Activated CD4-positive, alpha-beta T cell treated with anti-CD3 and anti-CD28 coated beads, Interleukin-2, amount 10 ng/mL, durations not matched to agents 24 days and 14 days (primary cell): ENCODE measurements at regions not wholly inside any gene's neighbourhood (a gene's known extent, or its start where the extent isn't known, plus 50 kb on each side); places are given as distances from the start of the nearest gene placed in this dataset.

ENCODE experiments used
- DNase-seq: peaks from one replicate; pipeline ENCODE4 v3.0.0; 2022
- H3K27ac Mint-ChIP-seq: one replicate; pipeline ENCODE4 v1.8.0; 2022; ENCODE audit warnings: mild to moderate bottlenecking, mixed read lengths
- H3K27me3 Mint-ChIP-seq: one replicate; pipeline ENCODE4 v1.8.0; 2022; ENCODE audit warnings: mixed read lengths
- H3K36me3 Mint-ChIP-seq: one replicate; pipeline ENCODE4 v1.8.0; 2022; ENCODE audit warnings: low read depth, mild to moderate bottlenecking, mixed read lengths
- H3K4me1 Mint-ChIP-seq: one replicate; pipeline ENCODE4 v1.8.0; 2021; ENCODE audit warnings: mixed read lengths
- H3K4me3 Mint-ChIP-seq: one replicate; pipeline ENCODE4 v1.8.0; 2022; ENCODE audit warnings: mild to moderate bottlenecking, moderate library complexity, mixed read lengths
- H3K9me3 Mint-ChIP-seq: one replicate; pipeline ENCODE4 v1.8.0; 2021; ENCODE audit warnings: mixed read lengths
- intact Hi-C: fragments of 100-400 bp; cut with micrococcal nuclease; formaldehyde crosslinking; loops from one replicate; pipeline ENCODE4 v1.15.1; 2023

DNA sequence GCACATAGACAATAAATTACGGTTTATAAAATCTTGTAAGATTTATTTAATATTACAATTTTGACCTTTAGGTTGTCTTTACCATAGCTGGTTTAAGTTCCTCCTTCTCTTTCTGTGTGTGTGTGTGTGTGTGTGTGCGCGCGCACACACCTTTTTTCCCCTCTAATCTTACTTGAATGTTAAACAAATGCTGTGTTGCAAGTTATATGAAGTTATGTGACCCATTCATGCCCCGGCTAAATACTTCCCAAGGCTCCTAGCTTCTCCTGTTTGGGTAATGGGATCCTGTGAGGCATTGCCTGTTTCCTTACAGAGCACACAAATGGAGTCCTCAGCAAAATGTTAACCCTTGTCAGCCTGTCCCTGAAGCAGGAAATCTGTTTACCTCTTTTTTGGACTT, 125.6 kb upstream of the ZNF608 start:
- H3K4me3 Mint-ChIP-seq, result no peak overlapping the region
- intact Hi-C loops, result no loop called here

DNA sequence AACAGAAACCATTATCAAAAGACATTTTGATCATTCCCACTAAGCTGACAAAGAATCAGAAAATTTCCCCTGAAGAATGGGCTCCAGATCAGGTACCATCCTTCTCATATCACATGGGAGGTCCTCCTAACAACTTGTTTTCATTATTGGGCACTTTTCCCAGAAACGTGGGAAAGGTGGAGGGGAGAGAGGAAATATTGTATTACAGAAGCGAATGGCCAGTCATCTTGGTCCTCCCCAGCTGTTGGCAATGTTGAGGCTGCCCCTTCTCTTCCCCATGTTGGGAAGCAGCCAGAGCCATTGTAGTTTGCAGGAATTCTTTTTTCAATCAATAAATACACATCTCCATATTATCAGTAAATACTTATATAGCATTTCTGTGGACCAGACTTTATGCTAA, 126.2 kb upstream of the ZNF608 start:
- intact Hi-C loops, result no loop called here
- no peak overlapping the region for H3K27ac Mint-ChIP-seq
- no peaks in the 10 kb centered on the region for H3K9me3 Mint-ChIP-seq
- H3K4me3 Mint-ChIP-seq, result no peak overlapping the region
- H3K27me3 Mint-ChIP-seq, result no peaks in the 10 kb centered on the region
- H3K4me1 Mint-ChIP-seq, result no peaks in the 10 kb centered on the region
- no peaks in the 10 kb centered on the region for H3K36me3 Mint-ChIP-seq
- DNase-seq, result no peak

More for the DNA sequence above, 125.6 kb upstream of the ZNF608 start:
- no peaks in the 10 kb centered on the region for H3K4me1 Mint-ChIP-seq
- no peaks in the 10 kb centered on the region for H3K9me3 Mint-ChIP-seq
- H3K36me3 Mint-ChIP-seq, result no peaks in the 10 kb centered on the region
- no peak for DNase-seq
- no peak overlapping the region for H3K27ac Mint-ChIP-seq
- H3K27me3 Mint-ChIP-seq, result no peaks in the 10 kb centered on the region

DNA sequence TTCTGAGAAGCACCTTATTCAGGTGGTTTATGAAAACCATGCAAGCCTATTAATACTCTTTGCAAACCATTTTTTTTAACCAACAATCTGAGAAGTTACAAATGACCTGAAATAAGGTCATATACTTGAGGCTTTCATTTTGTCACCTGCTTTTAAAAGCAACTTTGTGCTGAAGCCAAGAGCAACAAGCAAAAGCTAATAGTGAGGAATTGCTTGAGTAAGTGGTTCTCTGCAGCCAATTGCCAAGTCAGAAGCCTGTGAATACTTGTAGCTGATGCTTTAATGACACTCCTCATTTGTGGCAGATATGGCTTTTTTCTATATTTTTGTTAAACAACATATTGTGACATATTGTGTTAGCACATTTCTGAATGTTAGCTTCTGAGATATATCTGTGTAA, 126.7 kb upstream of the ZNF608 start:
- intact Hi-C loops, result no loop called here
- Mint-ChIP-seq H3K4me1 (no peaks in the 10 kb centered on the region), H3K4me3 (no peak overlapping the region), H3K36me3 (no peaks in the 10 kb centered on the region), H3K27ac (no peak overlapping the region), H3K27me3 (no peaks in the 10 kb centered on the region), H3K9me3 (no peaks in the 10 kb centered on the region)
- DNase-seq, result no peak

DNA sequence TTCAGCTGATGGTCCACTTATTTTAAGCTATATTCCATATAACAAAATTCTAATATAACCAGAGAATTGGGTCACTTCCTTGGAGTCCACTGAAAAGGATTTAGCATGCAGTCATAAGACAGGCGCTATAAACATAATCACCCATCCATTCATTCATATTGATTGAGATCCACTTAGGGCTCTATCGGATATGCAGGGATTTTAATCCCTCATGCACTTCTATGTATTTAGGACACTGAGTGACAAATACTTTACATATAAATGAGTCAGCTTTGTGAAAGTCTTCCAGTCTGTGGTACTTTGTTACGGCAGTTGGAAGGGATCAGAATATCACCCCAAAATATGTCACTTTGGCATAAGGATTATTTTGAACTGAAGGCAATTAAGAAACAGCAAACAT, 127.3 kb upstream of the ZNF608 start:
- Mint-ChIP-seq H3K4me3 (no peak overlapping the region), H3K36me3 (no peaks in the 10 kb centered on the region), H3K27me3 (no peaks in the 10 kb centered on the region), H3K27ac (no peak overlapping the region), H3K4me1 (no peaks in the 10 kb centered on the region), H3K9me3 (no peaks in the 10 kb centered on the region)
- intact Hi-C loops, result no loop called here
- no peak for DNase-seq

DNA sequence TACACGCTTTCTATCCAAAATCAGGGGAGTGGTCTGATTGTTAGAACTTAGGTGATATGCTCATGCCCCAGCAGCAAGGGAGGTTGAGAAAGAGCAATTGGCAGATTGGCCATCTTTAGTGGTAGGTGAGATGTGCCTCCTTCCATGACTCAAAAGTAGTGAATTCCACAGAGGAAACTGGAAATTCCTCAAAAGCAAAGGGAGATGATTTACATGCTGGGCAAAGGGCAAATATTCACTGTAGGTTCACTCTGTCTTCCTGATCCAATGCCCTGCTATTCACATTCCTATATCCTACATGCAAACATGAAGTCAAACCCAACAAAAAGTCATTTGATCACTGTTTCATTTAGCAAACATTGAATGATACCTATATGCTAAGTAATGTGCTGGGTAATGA, 130.1 kb upstream of the ZNF608 start:
- Mint-ChIP-seq H3K9me3 (no peaks in the 10 kb centered on the region), H3K36me3 (no peaks in the 10 kb centered on the region), H3K4me1 (no peaks in the 10 kb centered on the region), H3K27ac (no peak overlapping the region), H3K27me3 (no peaks in the 10 kb centered on the region), H3K4me3 (no peak overlapping the region)
- intact Hi-C loops, result no loop called here
- DNase-seq, result no peak

DNA sequence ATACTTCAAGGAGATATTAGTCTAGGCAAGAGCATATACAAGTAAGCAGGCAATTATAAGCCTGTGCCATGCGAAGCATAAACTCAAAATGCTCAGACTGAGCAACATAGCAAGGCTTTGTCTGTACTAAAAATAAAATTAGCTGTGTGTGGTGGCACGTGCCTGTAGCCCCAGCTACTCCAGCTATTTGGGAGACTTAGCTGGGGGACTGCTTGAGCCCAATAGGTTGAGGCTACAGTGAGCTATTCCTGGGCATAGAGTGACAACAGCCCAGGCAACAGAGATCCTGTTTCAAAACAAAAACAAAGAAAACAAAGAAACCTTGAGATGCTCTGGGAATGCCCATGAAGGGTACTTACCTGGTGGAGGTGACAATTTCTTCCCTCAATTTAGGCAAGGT, 130.5 kb upstream of the ZNF608 start:
- intact Hi-C loops, result no loop called here
- no peaks in the 10 kb centered on the region for H3K27me3 Mint-ChIP-seq
- no peaks in the 10 kb centered on the region for H3K9me3 Mint-ChIP-seq
- no peaks in the 10 kb centered on the region for H3K36me3 Mint-ChIP-seq
- H3K4me3 Mint-ChIP-seq, result no peak overlapping the region
- DNase-seq, result no peak
- H3K27ac Mint-ChIP-seq, result no peak overlapping the region
- H3K4me1 Mint-ChIP-seq, result no peaks in the 10 kb centered on the region

DNA sequence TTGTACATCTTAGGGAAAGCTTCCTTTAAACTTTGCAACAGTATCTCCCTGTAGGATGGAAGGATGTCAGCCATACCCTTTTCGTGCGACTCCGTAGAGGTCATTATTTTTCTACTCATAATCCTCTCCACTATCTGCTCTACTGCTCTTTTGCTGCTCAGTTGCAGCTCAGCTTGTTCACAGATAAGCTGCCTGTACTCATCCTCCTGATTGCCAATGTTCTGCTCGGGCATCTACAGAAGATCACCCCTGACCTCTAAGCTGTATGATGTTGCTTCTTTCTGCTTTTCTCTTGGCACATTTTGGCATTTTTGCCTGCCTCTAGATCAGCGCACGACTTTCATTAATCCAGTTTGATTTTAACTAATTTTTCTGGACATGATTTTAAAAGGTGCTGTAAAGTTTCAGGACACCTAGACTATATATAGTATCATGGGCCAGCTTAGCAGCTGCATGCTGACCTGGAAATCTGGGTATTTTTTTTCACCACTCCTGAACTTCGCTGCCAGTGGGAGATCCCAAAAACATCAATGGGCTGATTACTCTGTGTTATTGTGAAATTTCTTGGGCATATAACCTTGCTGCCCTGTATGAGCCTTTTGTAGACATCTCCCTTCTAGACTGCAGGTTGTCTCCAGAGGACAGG, 131.2 kb upstream of the ZNF608 start:
- H3K4me3 Mint-ChIP-seq, result no peak overlapping the region
- H3K36me3 Mint-ChIP-seq, result no peaks in the 10 kb centered on the region
- no peaks in the 10 kb centered on the region for H3K9me3 Mint-ChIP-seq
- intact Hi-C loops, result no loop called here
- no peaks in the 10 kb centered on the region for H3K27me3 Mint-ChIP-seq
- no peak overlapping the region for H3K27ac Mint-ChIP-seq
- H3K4me1 Mint-ChIP-seq, result no peaks in the 10 kb centered on the region
- DNase-seq, result no peak

DNA sequence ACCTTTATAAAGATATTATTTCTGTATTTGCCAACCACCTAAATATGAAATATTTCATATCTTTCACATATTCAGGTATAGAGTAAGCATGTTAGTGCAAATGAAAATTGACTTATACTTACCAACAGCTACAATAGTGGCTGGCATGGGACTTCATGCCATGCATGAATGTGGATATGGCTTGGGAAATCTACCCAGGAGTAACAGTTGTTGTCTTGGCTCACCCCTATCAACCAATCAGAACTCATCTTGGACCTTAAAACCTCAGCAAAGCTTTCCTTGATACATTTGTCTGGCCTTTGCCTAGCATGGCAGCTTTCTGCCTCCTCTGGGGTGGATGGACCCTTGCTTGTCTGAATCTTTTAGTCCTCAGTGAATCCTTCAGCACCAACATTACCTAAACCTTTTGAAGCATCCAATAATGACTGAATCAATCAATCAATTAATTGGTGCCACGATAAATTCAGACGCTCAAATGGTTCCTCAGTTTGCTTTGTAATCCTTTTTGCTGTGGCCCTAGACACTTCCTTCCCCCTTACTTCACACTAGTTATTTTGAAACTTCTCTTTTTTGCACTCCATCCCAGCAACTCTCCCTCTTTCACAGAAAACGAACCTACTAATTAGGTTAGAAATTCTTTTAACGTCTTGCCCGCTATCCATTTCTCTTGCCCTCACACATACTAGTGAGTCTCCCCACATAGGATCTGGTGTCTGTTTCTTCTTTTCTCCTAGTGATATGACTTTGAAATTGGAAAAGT, 132.3 kb upstream of the ZNF608 start:
- H3K4me3 Mint-ChIP-seq, result no peak overlapping the region
- no peak overlapping the region for H3K27ac Mint-ChIP-seq
- DNase-seq, result no peak
- H3K4me1 Mint-ChIP-seq, result no peaks in the 10 kb centered on the region
- H3K27me3 Mint-ChIP-seq, result no peaks in the 10 kb centered on the region
- intact Hi-C loops, result no loop called here
- H3K36me3 Mint-ChIP-seq, result no peaks in the 10 kb centered on the region
- no peaks in the 10 kb centered on the region for H3K9me3 Mint-ChIP-seq

DNA sequence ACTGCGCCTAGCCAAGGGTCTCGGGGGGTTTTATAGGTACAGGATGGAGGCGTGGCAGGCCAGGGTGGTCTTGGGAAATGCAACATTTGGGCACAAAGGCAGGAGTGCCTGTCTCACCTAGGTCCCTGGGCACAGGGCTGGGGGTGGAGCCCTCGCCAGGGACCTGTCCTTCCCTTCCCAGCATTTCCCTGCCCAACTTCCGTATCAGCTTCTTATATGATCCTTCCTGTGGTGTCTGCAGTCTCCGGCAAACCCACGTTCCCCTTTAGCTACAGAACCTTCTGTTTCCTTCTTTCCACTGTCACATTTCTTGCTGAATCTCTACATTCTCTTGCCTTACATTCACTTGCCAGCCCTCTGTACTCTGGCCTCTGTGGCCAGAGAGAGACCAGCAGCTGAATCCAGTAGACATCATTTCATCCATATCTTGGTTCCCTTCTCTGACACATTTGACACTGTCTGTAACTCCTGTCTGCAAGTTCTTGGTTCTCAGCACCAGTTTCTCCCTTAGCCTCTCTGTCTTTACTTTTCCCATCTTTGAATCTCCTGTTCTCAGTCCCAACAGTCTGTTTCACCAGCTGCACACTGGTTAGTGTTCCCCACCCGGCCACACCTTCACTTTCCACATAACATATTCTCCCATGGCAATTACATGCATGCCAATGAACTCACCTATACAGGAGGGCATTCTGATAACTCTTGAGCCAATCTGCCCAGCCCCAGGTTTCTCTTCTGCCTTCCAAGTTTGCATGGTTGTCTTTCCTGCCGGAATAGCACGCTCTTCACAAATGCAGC, 134.7 kb upstream of the ZNF608 start:
- intact Hi-C loops, result no loop called here
- no peaks in the 10 kb centered on the region for H3K4me1 Mint-ChIP-seq
- H3K27ac Mint-ChIP-seq, result no peak overlapping the region
- H3K9me3 Mint-ChIP-seq, result no peaks in the 10 kb centered on the region
- H3K36me3 Mint-ChIP-seq, result no peaks in the 10 kb centered on the region
- no peak overlapping the region for H3K4me3 Mint-ChIP-seq
- H3K27me3 Mint-ChIP-seq, result no peaks in the 10 kb centered on the region
- no peak for DNase-seq

DNA sequence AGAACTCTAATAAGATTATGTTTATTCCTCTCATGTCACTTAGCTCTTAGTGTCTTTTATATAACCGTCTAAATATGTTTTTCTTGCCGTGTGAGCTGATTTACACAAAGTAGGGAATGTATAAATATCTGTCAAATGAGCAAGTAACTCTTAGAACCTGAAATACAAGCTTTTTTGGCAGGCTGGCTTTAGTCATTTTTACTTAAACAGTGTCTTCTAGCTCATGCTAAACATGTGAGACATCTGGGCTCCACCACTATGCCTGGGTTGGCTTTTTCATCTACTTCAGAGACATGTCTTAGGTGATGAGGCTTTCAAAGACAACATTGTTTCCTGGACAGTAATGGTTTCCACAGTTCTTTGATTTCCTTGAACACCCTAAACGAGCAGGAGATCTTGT, 137.2 kb upstream of the ZNF608 start:
- H3K4me3 Mint-ChIP-seq, result no peak overlapping the region
- H3K36me3 Mint-ChIP-seq, result no peaks in the 10 kb centered on the region
- H3K4me1 Mint-ChIP-seq, result no peaks in the 10 kb centered on the region
- DNase-seq, result no peak
- no peaks in the 10 kb centered on the region for H3K9me3 Mint-ChIP-seq
- intact Hi-C loops, result no loop called here
- H3K27ac Mint-ChIP-seq, result no peak overlapping the region
- H3K27me3 Mint-ChIP-seq, result no peaks in the 10 kb centered on the region

DNA sequence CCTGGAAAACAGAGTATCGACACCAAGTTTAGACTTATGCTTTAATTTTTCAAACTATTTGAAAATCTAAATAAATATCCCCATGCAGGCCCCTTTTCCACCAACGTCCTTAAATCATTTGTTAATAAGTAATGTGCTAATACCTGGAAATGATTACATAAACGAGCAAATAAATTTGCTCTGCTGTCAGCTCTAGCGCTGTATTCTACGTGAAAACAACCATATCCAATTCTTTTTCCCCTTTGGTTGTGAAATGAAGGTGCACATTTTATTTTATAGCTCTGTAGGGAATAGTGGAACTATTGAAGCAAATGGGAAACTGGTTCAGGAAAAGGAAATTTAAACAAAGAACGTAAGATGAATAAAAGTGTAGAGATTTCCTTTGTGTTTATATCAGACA, 137.7 kb upstream of the ZNF608 start:
- Mint-ChIP-seq H3K4me3 (no peak overlapping the region), H3K4me1 (no peaks in the 10 kb centered on the region), H3K27ac (no peak overlapping the region), H3K27me3 (no peaks in the 10 kb centered on the region), H3K36me3 (no peaks in the 10 kb centered on the region), H3K9me3 (no peaks in the 10 kb centered on the region)
- no peak for DNase-seq
- intact Hi-C loops, result no loop called here

DNA sequence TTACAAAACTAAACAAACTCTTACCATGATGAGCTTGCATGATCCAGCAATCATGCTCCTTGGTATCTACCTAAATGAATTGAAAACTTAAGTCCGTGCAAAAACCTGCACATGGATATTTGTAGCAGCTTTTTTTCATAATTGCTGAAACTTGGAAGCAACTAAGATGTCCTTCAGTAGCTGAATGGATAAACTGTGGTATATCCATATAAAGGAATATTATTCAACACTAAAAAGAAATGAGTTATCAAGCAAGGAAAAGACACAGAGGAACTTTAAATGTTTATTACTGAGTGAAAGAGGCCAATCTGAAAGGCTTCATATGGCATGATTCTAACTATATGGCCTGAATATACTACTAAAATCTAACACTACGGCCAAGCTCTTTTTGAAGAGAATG, 139.1 kb upstream of the ZNF608 start:
- no peaks in the 10 kb centered on the region for H3K4me1 Mint-ChIP-seq

DNA sequence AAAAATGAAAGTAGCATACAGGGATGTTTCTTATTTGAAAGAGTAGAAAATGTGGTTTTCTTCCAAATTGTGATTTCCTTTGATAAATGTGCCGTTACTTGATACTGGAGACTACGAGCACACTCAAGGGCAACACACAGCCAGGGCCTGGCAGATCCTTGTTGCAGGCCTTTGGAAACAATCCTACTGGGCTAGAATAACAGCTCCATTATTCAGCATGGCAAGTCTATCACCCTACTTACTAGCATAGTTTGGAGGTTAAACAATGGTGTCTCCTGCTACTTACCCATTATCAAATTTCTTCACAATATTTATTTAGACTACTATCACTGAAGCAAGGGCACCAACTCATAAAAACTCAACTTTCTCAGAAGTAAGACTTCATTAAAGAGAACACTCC, 140.8 kb upstream of the ZNF608 start:
- Mint-ChIP-seq H3K4me3 (no peak overlapping the region), H3K9me3 (peaks cover 3% of the 10 kb centered on the region), H3K4me1 (no peaks in the 10 kb centered on the region), H3K27ac (no peak overlapping the region), H3K27me3 (no peaks in the 10 kb centered on the region), H3K36me3 (no peaks in the 10 kb centered on the region)
- intact Hi-C loops, result no loop called here
- no peak for DNase-seq

More for the DNA sequence above, 139.1 kb upstream of the ZNF608 start:
- no peak overlapping the region for H3K27ac Mint-ChIP-seq
- no peaks in the 10 kb centered on the region for H3K27me3 Mint-ChIP-seq
- H3K4me3 Mint-ChIP-seq, result no peak overlapping the region
- DNase-seq, result no peak
- intact Hi-C loops, result no loop called here
- H3K36me3 Mint-ChIP-seq, result no peaks in the 10 kb centered on the region
- H3K9me3 Mint-ChIP-seq, result no peaks in the 10 kb centered on the region

DNA sequence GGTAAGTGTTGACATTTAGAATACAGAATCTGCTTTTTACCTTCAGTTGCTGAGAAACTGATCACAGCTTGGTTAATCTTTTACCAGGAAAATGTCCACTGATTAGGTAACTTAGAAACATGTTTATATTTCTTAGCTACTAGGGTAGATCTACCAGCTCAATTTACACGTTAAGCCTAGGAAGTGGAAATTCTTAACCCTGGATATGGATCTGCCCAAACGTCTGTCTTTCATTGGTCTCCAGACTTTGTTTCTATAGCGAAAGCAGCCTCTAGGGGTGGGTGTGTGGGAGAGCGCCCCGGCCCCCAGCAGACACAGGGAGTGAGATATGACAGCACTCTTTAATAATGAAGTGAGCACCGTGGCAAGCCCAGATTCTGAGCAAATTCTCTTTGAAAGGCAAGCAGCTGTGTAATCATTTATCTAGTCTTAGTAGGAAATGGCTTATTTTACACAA, 141.6 kb upstream of the ZNF608 start:
- intact Hi-C loops, result no loop called here
- H3K4me1 Mint-ChIP-seq, result no peaks in the 10 kb centered on the region

More for the DNA sequence above, 141.6 kb upstream of the ZNF608 start:
- H3K27ac Mint-ChIP-seq, result no peak overlapping the region
- H3K36me3 Mint-ChIP-seq, result no peaks in the 10 kb centered on the region
- H3K9me3 Mint-ChIP-seq, result peaks cover 3% of the 10 kb centered on the region
- H3K4me3 Mint-ChIP-seq, result no peak overlapping the region
- H3K27me3 Mint-ChIP-seq, result no peaks in the 10 kb centered on the region
- no peak for DNase-seq
